VCaP (cell line): ENCODE measurements at regions not wholly inside any gene's neighbourhood (a gene's known extent, or its start where the extent isn't known, plus 50 kb on each side); places are given as distances from the start of the nearest gene placed in this dataset.

ENCODE experiments used
- H3K27ac ChIP-seq: fragments of 450-650 bp; 2 replicates; pipeline ENCODE4 v1.5.1; 2017
- TF ChIP-seq, protein P1 (sequence below): fragments of 450-650 bp; conservative IDR thresholded peaks from 2 replicates; pipeline ENCODE4 v1.5.1; 2017; ENCODE audit warnings: mild to moderate bottlenecking, moderate library complexity

- no peak overlapping the region for H3K27ac ChIP-seq
Observed at GRCh38 chr3:67296039-67296892, 298.2 kb downstream of the KBTBD8 start.

GRCh38 chr3:67297715-67298475 lies 299.8 kb downstream of the KBTBD8 start:
- no peak overlapping the region for H3K27ac ChIP-seq
- TF ChIP-seq, protein P1, sequence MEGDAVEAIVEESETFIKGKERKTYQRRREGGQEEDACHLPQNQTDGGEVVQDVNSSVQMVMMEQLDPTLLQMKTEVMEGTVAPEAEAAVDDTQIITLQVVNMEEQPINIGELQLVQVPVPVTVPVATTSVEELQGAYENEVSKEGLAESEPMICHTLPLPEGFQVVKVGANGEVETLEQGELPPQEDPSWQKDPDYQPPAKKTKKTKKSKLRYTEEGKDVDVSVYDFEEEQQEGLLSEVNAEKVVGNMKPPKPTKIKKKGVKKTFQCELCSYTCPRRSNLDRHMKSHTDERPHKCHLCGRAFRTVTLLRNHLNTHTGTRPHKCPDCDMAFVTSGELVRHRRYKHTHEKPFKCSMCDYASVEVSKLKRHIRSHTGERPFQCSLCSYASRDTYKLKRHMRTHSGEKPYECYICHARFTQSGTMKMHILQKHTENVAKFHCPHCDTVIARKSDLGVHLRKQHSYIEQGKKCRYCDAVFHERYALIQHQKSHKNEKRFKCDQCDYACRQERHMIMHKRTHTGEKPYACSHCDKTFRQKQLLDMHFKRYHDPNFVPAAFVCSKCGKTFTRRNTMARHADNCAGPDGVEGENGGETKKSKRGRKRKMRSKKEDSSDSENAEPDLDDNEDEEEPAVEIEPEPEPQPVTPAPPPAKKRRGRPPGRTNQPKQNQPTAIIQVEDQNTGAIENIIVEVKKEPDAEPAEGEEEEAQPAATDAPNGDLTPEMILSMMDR = no peak

More at GRCh38 chr3:67296039-67296892, 298.2 kb downstream of the KBTBD8 start:
- TF ChIP-seq, protein P1 = no peak

GRCh38 chr3:67301556-67301955 lies 303.4 kb downstream of the KBTBD8 start:
- no peak overlapping the region for H3K27ac ChIP-seq
- TF ChIP-seq, protein P1 = no peak

- TF ChIP-seq, protein P1 = no peak
- H3K27ac ChIP-seq = no peak overlapping the region
Observed at GRCh38 chr3:67302489-67302888, 304.4 kb downstream of the KBTBD8 start.

GRCh38 chr3:67305160-67305559 lies 307.1 kb downstream of the KBTBD8 start:
- H3K27ac ChIP-seq = no peak overlapping the region
- TF ChIP-seq, protein P1 = no peak

GRCh38 chr3:67305922-67306321 lies 307.8 kb downstream of the KBTBD8 start:
- no peak overlapping the region for H3K27ac ChIP-seq
- TF ChIP-seq, protein P1 = no peak

DNA sequence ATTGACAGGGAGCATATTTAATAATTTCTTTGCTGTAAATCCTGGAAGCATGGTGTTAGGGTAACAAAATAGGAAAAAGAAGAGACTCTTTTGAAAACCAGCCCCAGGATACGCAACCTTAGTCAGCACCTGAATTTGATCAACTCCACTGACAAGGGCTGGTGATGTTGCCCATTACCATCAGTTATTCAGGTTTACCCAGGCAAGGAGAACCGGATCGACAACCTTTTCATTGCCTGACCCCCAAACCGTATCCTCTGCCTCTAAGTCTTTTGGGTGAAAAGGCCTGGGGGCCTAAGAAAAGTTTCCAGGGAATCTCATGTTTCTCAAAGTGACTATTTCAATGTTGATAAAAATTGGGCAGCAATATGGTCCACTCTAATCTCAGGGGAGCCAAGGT lies 313.3 kb downstream of the KBTBD8 start:
- H3K27ac ChIP-seq = no peak overlapping the region
- TF ChIP-seq, protein P1 = no peak
